Kidney (tissue), 13 donors: ENCODE measurements at regions not wholly inside any gene's neighbourhood (a gene's known extent, or its start where the extent isn't known, plus 50 kb on each side); places are given as distances from the start of the nearest gene placed in this dataset.

Experiments
- DNase-seq, 5 donors: peaks; one replicate each; pipeline ENCODE4 v3.0.0-alpha.2; 2013 to 2020
- FAIRE-seq: peaks from 2 replicates; lab custom pipeline; 2012; peaks lifted over from hg19 to GRCh38; lab: Jason Lieb, UNC
- H3K27ac ChIP-seq, 2 donors: one replicate each; pipeline ENCODE4 v1.7.0; 2013; ENCODE audit warnings: low read depth in 2 of 2, low read length in 2 of 2, inconsistent platforms in 1 of 2
- H3K27me3 ChIP-seq: one replicate; pipeline ENCODE4 v1.7.1; 2013; ENCODE audit warnings: low read length, inconsistent platforms; ENCODE audit not compliant: control insufficient read depth, insufficient read depth
- H3K36me3 ChIP-seq, 3 donors: one replicate each; pipeline versions ENCODE4 v1.7.0 to v1.7.1; 2013; ENCODE audit warnings: low read length in 3 of 3, control low read depth in 1 of 3, inconsistent platforms in 1 of 3; ENCODE audit not compliant: insufficient read depth in 3 of 3, control insufficient read depth in 2 of 3
- H3K4me1 ChIP-seq, 3 donors: one replicate each; pipeline versions ENCODE4 v1.7.0 to v1.7.1; 2013; ENCODE audit warnings: low read length in 3 of 3, inconsistent platforms in 1 of 3, low read depth in 1 of 3; ENCODE audit not compliant: control insufficient read depth in 2 of 3, insufficient read depth in 2 of 3
- H3K4me3 ChIP-seq, 3 donors: one replicate each; pipeline versions ENCODE4 v1.7.0 to v1.8.1; 2013; ENCODE audit warnings: low read length in 3 of 3, control low read depth in 1 of 3, inconsistent platforms in 1 of 3
- H3K9ac ChIP-seq, 3 donors: one replicate each; pipeline versions ENCODE4 v1.7.0 to v1.7.1; 2013; ENCODE audit warnings: low read length in 3 of 3, control low read depth in 1 of 3, inconsistent platforms in 1 of 3
- H3K9me3 ChIP-seq, 3 donors: one replicate each; pipeline versions ENCODE4 v1.7.0 to v1.7.1; 2013; ENCODE audit warnings: low read length in 3 of 3, control low read depth in 1 of 3, inconsistent platforms in 1 of 3; ENCODE audit not compliant: control insufficient read depth in 2 of 3, insufficient read depth in 1 of 3
- intact Hi-C: fragments of 100-400 bp; cut with DNase I; formaldehyde crosslinking; loops from one replicate; pipeline ENCODE4 v1.11.1; 2022
- TF ChIP-seq, protein P1 (sequence below): IDR thresholded peaks from 3 replicates; pipeline ENCODE4 v1.5.1; 2012; ENCODE audit warnings: mild to moderate bottlenecking, moderate library complexity, borderline replicate concordance; ENCODE audit not compliant: insufficient read depth; ENCODE audit errors: extremely low read depth
- donor health status: control.
- donor health status: control.
- donor health status: control.
- donor health status: control.
- donor health status: control.
- donor health status: DM: yes; HTN: yes; CAD: no.
- donor health status: Normal renal cell carcinoma (clear cell type).

DNA sequence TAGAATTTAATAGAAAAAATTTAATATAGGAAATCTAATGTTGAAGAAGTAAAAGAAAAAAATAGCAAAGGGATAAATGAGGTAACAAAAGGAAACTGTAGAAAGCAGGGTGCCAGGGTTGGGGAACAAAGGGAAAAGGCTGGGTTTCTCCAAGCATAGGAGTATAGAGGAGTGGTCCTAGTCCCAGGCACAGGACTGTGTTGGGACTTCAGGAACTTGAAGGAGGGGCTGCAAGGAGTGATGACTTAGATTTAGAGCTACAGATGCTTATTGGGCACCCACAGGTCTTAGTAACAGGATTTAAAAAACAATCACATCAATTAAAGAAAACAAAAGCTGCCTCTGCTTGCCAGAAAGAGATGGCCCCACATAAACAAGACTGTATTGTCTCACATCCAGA is 396.5 kb upstream of the TNC start:
- no peaks in the 10 kb centered on the region for H3K36me3 ChIP-seq
- no peaks in the 10 kb centered on the region for H3K27me3 ChIP-seq
- DNase-seq (no peak), FAIRE-seq (no peak)
- H3K4me1 ChIP-seq, result no peaks in the 10 kb centered on the region
- H3K4me3 ChIP-seq, result no peak overlapping the region
- intact Hi-C loops, result no loop called here
- no peak overlapping the region for H3K27ac ChIP-seq
- H3K9me3 ChIP-seq, result no peaks in the 10 kb centered on the region
- no peak overlapping the region for H3K9ac ChIP-seq
- TF ChIP-seq, protein P1, sequence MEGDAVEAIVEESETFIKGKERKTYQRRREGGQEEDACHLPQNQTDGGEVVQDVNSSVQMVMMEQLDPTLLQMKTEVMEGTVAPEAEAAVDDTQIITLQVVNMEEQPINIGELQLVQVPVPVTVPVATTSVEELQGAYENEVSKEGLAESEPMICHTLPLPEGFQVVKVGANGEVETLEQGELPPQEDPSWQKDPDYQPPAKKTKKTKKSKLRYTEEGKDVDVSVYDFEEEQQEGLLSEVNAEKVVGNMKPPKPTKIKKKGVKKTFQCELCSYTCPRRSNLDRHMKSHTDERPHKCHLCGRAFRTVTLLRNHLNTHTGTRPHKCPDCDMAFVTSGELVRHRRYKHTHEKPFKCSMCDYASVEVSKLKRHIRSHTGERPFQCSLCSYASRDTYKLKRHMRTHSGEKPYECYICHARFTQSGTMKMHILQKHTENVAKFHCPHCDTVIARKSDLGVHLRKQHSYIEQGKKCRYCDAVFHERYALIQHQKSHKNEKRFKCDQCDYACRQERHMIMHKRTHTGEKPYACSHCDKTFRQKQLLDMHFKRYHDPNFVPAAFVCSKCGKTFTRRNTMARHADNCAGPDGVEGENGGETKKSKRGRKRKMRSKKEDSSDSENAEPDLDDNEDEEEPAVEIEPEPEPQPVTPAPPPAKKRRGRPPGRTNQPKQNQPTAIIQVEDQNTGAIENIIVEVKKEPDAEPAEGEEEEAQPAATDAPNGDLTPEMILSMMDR, result no peak

DNA sequence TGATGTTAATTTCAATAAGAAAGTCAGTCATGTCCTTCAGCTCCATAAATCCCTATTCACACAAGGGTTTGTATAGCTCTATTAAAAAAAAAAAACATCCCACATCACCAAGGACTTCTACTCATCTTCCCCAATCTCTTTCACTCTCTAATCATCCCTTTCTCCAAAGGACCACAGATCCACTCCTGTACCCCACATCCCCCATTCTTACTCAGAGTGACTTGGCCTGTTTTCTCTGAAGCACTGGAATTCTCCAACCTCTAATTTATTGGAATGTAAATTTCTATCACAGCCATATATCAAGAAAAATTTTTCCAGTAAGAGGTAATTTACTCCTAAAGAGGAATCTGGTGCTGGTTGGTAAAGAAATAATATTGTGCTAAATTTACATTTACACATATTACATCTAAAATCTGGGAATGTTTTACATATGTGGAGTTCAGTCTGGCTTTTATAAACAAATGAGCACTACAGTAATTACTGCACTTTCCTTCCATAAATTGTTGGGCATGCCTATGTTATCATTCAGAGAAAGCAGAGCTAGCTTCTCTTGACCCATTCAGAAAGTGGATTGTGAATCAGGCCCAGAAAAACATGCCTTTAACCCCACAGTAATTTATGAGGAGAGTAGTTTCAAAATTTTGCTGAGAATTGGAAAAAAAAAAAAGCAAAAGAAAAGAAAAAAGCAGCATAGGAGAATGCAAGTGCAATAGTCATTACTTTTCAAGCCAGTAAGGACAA is 399.5 kb upstream of the TNC start:
- FAIRE-seq (no peak), DNase-seq (peak in 1 of 5 donors; percentile 53)
- no peaks in the 10 kb centered on the region for H3K9me3 ChIP-seq
- no peak overlapping the region for H3K27ac ChIP-seq
- intact Hi-C loops, result no loop called here
- H3K4me1 ChIP-seq, result no peaks in the 10 kb centered on the region
- no peak overlapping the region for H3K9ac ChIP-seq
- H3K27me3 ChIP-seq, result no peaks in the 10 kb centered on the region
- no peaks in the 10 kb centered on the region for H3K36me3 ChIP-seq
- TF ChIP-seq, protein P1, result no peak
- no peak overlapping the region for H3K4me3 ChIP-seq

DNA sequence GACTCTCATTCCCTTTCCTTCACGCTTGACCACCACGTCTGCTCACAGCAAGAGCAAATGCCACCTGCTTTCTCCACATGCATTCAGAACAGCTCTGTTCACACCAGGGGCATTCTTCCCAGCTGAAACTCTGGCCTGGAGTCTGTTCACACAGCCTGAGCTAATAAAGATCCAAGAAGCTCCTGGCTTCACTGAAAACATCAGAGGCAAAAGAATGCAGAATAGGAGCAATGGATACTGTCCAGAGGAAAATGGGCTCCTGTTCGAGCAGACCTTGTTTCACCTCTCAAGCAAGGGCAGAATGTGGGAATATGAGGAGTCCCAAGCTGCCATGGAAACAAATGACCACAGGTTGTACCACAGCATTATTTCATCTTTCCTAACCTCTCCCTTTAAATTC is 402.7 kb upstream of the TNC start:
- H3K9me3 ChIP-seq, result no peaks in the 10 kb centered on the region
- H3K4me1 ChIP-seq, result no peaks in the 10 kb centered on the region
- no peak overlapping the region for H3K9ac ChIP-seq
- H3K4me3 ChIP-seq, result no peak overlapping the region
- DNase-seq (no peak), FAIRE-seq (no peak)
- no peaks in the 10 kb centered on the region for H3K36me3 ChIP-seq
- H3K27ac ChIP-seq, result no peak overlapping the region
- intact Hi-C loops, result no loop called here
- TF ChIP-seq, protein P1, result no peak
- H3K27me3 ChIP-seq, result no peaks in the 10 kb centered on the region
